ENCODE measurements at regions not wholly inside any gene's neighbourhood (a gene's known extent, or its start where the extent isn't known, plus 50 kb on each side); places are given as distances from the start of the nearest gene placed in this dataset.

DNA sequence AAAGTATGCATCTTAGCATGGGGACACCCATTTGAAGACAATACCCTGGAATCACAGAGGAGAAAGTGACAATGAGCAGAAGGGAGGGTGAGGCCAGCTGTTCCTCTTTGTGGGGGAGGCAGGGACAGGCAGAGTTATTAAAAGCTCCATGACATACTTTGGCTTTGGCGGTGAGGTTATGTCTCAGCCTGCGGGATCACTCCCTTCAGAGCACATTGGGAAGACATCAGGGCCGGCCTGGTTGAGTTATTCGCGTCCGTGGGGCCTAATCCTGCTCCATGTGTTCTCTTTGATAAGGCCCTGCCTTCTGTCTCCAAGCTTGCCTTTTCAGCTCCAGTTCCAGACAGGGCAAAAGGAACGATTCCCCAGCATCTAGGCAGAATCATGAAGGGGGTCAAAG lies 98.8 kb upstream of the NTF3 start:
- TF ChIP-seq, protein P1, sequence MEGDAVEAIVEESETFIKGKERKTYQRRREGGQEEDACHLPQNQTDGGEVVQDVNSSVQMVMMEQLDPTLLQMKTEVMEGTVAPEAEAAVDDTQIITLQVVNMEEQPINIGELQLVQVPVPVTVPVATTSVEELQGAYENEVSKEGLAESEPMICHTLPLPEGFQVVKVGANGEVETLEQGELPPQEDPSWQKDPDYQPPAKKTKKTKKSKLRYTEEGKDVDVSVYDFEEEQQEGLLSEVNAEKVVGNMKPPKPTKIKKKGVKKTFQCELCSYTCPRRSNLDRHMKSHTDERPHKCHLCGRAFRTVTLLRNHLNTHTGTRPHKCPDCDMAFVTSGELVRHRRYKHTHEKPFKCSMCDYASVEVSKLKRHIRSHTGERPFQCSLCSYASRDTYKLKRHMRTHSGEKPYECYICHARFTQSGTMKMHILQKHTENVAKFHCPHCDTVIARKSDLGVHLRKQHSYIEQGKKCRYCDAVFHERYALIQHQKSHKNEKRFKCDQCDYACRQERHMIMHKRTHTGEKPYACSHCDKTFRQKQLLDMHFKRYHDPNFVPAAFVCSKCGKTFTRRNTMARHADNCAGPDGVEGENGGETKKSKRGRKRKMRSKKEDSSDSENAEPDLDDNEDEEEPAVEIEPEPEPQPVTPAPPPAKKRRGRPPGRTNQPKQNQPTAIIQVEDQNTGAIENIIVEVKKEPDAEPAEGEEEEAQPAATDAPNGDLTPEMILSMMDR (IDR thresholded peaks at IDR 0.05) = no peak
- no peak for TF ChIP-seq POLR2A (IDR thresholded peaks at IDR 0.05)
- TF ChIP-seq POLR2AphosphoS5 (IDR thresholded peaks at IDR 0.05) = no peak
- no peak for TF ChIP-seq EP300 (IDR thresholded peaks at IDR 0.05)

All from sigmoid colon (tissue), 4 donors.